NCI-H524 (cell line): ENCODE measurements at regions not wholly inside any gene's neighbourhood (a gene's known extent, or its start where the extent isn't known, plus 50 kb on each side); places are given as distances from the start of the nearest gene placed in this dataset.
"Not testable (repeated sequence)": the region's sequence is repeated elsewhere in the genome, so short reads cannot be mapped to it uniquely, and the experiment has no call there.

Source experiments
- DNase-seq, 2 experiments: peaks; one replicate each; lab custom pipeline; 2025; lab: John Stamatoyannopoulos, UW

DNA sequence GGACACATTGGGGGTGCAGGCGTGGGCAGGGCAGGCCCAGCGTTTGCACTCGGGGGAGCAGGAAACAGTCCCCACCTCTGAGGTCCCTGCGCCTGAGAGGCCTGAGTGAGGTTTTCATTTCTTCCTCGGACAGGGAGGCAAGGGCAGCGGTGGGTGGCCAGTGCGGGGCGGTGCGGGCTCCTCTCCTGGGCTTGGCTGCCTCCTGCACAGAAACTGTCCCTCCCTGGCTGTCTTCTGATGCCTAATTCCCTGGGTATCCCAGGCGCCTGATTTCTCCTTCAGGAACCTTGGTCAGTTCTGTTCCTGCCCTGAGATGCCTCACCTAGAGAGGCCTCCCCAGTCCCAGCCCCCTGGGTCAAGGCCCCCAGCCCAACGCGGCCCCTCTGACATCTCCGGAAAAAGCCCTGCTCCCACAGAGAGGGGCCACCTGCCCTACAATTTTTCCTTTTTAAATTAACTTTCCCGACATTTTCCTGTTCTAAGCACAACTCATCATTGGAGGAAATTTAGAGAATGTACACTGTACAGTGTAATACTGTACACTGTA lies 260.3 kb downstream of the ADGRD1 start:
- no peak for DNase-seq

DNA sequence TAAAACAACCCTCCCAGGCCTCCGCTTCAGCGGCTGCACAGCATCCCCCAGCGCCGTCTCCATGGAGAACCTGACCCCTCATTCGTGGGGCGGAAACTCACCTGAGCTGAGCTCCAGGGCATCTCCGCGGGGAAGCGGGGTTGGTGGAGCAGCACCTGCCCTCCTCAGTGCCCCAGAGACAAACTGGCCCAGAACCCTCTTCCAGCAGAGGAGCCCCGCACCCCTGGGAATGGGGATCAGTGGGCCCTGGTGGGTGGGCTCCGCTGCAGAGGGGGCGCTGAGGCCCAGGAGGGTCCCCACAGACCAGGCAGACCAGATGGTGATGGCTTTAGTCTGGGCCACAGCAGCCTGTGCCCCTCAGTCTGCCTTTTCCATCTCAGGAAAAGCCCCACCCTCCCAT lies 261.2 kb downstream of the ADGRD1 start:
- not testable (repeated sequence) for DNase-seq

DNA sequence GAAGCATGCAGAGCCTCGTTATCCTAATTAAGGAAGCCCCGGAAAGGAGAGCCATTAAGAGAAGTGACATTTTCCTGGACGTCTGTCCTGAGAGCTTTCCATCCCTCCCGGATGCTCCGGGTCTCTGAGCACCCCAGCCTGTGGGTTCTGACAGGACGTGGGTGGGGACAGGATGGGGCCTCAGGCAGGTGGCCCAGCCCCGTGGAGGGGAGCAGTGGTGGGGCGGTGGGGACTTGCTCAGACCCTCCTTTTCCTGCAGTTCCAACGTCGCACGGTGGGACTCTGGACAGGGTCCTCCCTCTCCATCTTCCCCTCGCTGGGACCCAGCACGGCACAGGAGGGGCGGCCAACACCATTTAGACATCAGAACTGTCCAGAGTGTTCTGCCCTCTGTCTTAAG lies 262.9 kb downstream of the ADGRD1 start:
- DNase-seq, result not testable (repeated sequence)

DNA sequence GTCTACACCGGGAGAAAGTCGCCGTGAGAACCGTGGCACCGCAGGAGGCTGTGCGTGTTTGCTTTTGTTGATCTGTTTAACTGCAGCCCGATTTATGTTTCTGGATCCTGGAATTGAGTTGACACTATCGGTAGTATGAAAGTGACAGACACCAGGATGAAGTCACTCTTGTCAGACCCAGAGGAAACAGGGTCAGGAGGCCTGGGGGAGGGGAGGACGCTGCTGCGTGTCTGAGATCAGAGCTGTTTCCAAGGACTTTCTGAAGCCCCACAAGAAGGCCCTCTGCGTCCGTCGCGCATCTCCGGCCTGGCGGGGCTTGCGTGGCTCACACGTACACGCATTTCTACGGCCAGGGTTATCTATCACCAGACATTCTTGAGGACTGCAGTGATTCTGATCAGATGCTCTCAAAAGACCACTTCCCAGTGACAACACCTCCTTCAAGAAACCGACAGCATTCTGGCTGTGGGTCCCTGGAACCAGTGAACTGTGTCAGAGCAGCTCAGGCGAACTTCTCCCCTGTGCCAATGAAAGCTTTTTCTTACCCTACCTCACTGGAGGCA lies 263.4 kb downstream of the ADGRD1 start:
- DNase-seq, result no peak

DNA sequence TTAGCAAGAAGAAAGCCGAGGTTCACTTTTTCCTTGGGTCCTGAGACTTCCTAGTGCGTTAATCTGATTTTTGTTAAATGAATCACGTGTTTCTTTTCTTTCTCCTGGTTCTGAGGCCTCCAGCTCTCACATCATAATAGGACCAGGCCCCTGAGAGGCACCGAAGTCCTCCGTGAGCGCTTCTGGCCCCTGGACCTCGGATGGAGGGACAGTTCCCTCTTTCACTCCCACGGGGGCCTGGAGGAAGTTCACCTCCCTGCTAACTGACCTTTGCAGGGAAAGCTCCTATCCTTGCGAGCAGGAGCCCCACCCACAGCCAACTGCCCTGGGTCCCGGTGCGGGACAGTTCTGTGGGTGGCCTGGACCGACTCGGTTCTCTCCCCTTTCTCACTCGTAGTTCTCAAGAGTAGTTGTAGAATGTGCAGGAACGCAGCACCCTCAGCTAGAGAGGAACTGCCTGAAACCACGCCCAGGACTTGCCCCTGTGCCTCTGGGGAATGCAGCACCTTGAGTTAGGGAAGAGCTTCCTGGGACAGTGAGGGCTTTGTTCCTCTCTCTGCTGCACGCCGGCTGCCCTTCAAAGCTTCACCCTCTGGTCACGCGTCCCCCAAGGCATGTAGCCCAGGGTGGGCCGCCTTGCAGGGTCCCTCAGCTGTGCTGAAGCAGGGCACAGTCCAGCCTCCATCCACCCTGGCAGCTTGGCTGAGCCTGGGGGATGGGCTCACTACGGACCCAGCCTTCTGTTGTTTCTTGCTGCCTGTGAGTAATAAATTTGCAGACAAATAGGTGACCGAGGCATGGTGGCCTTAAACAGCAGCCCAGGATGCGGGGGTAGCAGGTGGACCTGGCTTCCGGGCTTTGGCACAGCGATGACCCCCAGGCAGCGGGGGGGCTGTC lies 264.6 kb downstream of the ADGRD1 start:
- DNase-seq, result no peak

DNA sequence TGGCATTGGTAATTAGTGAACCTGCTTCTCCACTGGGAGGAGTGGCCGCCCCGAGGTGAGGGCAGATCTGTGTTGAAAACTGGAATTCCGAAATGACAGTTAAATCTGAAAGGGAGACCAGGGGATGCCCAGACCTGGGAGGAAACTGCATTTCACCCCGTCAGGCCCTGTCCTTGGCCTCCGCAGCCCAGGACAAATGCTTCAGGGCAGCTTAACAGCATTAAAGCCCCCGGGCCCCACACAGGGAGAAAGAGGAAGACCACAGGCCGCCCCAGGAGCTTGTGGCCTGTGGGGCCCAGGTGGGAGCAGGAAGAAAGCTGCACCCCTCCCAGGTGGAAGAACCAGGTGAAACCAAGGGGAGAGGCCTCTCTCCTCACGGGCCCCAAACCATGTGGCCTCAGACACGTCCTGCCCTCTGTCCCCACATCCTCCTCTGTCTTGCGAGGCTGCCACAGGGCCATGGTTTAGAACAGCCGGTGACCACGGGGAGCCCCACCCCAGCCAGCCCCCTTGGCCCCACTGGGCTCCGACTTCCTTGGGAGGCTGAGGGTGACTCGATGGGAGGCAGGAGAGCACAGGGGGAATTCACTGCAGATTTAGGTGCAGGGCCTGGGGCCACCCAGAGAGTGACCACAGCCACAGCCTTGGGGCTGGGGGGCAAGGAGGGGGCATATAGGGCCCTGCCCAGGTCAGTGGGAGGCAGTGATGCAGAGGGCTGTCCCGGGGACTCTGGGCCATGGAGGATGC lies 265.4 kb downstream of the ADGRD1 start:
- no peak for DNase-seq

DNA sequence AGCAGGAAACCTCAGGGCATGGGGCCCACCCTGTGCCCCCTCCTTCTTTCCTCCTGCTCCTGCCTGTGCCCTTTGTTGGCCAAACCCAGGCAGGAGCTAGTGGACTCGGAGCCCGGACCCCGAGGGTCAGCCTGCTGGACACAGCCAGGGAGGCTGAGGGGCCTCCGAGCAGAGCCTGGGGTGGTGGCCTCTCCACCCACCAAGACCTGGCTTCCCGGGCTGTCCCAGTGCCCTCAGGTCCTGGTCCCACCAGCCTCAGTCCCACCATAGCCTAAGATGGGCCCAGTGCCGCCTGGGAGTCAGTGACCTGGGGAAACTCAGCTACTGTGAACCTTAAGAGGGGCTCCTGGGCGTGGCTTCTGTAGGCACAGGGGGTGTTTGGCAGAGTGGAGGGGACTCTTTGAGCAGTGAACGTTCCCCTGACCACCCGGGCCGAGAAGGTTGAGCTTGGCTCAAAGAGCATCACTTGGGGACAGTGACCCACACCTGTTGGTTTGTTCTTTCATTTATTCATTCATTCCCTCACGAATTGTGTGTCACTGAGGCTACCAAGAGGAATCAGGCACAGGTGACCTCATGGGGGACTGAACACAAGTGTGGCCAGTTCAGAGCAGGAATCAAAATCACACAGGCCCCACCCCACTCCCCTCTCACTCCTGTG lies 266.1 kb downstream of the ADGRD1 start:
- no peak for DNase-seq

DNA sequence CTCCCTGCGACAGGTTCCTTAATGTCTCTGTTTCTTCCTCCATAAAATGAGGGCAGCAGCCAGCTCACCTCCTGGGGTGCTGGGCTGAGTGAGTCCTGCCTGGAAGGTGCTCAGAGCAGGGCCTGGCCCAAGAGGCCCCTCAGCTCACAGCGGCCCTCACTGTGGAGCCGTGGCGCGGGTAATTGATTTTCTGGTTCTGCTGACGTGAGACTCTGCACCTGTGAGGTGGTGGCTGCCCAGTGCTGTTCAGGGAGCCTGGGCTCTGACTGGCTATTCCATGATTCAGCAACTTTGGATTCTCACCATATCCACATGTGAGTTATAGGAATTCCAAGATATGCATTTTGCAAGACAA lies 266.6 kb downstream of the ADGRD1 start:
- DNase-seq, result no peak

DNA sequence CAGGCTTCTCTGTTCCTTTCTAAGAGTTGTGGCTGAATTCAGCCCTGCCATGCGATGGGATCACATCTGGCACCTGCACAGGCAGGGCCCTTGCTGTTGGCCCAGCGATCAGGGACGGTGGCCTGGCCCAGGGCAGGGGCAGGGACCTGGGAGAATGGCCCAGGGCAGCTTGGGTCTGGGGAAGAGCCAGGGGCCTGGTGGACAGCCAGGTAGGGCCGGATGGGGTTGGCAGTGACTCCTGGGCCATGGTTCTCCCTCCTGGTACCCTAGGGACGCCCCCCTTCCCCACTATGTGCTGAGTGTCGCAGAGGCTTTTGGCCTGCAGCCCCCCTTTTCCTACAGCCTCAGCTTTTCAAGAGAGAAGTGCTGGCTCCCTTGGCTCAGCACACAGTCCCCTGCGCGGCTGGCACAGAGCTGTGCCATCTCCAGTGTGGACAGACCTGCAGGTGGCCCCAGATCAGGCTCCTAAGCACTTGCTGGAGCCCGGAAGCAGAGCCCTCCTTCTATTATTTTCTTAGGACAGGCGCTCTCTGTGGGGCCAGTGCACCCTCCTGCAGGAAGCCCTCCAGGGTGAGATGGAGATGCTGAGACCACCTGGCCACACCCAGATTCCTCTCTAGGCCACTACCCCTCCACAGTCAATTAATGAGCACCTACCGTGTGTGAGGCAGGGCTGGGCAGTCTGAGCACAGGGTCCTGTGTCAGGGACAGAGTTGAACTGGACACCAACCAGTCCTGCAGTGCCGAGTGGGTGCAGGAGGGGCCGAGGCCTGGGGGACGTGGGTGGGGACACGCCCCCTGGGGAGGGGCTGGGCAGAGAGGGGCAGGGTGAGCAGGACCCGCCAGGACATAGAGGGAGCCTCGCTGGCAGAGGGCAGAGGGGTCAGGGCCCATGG lies 267.6 kb downstream of the ADGRD1 start:
- no peak for DNase-seq

DNA sequence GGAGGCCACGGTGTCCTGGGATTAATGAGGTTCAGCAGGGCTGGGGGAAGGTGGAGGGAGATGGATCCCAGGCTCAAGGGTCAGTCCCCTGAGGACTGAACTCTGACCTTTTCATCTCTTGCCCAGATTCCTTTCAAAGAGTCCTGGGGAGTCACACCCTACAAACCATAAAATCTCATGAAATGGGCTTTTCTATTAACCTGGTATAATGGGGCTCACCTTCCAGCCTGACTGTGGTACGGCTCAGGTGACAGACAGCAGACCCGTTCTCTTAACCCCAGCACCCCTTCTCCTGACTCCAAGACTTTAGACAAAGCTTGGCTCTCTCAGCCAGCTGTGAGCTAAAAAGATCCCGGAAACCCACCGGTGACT lies 268.2 kb downstream of the ADGRD1 start:
- no peak for DNase-seq

DNA sequence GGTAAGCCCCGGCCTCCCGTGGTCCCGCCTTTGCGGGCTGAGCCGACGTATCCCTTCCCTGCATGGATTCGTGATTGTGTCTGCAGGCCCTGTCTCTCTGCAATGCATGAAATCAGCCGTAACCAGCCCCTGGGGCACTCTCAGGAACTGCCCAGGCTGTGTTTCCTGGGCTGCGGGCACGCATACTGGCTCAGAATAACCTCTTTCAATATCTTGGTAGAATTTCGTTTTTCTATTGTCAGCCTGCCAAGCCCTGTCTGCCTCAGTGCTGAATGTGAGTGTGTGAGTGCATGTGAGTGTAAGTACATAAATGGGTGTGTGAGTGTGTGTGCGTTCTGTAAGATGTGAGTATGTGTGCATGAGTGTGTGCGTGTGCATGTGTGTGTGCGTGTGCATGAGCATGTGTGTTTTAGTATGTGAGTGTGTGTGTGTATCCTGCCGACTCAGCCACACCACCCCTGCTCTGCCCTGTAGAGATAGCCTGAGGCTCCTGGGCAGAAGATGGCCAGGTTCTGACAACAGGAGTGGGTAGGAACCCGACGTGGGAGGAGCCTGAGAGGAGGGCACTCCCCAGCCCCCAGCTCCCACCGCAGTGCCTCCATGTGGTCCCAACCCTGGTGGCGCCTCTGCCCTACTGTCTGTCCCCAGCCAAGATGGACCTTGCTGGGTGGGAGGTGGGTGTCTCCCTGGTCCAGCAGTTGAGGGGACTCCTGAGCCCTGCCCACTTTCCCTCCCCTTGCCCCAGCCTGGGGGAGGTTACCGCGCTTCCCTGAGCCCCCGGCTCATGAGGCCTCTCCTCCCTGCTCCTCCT lies 268.8 kb downstream of the ADGRD1 start:
- DNase-seq, result no peak

DNA sequence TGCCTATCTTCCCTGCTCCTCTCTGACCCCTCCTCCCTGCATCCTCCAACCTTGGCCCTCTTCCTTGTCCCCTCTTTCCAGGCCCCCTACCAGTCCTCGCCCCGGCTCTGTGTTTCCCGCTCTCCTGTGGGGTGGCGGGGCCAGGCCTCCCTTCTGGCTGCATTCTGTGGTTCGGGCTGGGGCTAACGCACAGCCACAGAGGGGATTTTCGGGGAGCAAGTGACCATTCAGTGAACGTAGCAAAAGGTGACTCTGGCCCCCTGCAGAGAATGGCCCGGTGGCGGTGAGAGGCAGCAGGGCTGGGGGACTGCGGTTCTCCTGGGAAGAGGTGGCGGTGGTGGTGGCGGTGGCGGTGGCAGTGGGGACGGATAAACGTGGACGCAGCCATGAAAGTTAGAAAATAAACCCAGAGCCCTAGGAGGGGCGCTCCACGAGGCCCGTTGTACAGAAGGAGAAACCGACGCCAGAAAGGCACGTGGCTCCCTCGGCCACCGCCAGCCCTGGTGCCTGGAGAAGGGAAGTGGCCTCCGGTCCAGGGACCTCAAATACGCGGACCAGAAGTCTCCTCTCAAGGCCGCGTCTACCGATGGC lies 269.6 kb downstream of the ADGRD1 start:
- no peak for DNase-seq

DNA sequence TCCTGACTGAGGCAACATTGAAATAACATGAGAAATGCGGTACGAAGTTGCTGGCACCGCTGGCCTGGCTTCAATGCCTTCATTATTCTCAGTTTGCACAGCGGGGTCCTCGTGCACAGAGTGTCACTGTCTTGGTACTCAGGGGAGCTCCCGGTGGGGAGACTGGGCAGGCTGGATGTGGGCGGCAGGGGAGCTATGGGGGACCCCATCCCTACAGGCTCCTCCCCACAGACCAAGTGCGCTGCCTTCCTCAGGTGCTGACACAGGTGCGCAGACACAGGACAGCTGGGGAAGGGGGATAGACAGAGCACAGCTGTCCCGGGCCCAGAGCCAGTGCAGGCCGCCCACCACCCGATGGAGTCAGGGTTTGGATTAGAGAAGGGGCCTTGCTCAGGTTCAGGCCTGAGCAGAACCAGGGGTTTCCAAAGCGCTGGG lies 270.1 kb downstream of the ADGRD1 start:
- DNase-seq, result no peak

DNA sequence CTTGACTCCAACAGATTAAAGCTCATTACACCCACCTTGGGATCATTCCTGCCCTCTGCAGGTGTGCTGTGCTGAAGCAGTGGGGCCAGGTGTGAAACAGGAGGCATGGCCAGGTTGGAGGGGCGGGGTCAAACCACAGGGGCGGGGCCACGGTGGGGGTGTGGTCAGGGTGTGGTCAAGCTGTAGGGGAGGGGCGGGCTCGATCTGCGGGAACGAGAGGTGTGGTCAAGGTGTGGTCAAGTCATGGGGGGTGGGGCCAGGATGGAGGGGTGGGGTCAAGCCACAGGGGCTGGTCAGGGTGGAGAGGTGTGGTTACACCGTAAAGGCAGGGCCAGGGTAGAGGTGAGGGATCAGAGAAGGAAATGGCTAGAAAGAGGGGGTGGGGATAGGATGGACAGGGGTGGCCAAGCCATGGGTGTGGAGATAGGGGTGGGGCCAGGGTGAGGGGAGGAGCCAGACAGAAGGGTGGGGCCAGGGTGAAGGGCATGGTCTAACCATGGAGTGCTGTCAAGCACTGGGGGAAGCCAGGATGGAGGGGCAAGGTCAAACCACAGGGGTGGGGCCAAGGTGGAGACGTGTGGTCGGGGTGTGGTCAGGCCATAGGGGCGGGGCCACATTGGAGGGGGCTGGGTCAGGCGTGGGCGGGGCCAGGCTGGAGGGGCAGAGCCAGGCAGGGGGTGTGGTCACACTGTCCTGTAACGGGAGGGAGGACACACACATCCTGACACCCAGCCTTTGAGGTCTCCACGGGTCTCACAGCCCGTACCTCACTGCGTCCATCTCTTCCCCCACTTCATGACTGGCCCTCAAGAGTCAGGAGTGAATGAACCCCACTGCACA lies 270.7 kb downstream of the ADGRD1 start:
- DNase-seq, result not testable (repeated sequence)

DNA sequence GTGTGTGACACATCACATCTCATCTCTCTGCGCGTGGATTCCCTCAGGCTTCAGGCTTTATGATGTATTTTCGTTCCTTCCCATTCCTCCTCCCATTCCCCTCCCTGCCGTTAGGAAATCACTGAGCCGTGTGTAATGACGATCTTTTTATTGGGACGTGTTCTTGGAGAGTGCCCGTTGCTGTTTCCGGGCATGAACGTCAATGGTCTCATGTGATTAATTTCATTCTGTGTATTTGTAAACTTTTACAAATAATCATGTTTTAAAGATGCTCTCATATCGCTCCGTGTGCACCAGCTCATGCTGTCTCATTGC lies 271.3 kb downstream of the ADGRD1 start:
- DNase-seq, result not testable (repeated sequence)

DNA sequence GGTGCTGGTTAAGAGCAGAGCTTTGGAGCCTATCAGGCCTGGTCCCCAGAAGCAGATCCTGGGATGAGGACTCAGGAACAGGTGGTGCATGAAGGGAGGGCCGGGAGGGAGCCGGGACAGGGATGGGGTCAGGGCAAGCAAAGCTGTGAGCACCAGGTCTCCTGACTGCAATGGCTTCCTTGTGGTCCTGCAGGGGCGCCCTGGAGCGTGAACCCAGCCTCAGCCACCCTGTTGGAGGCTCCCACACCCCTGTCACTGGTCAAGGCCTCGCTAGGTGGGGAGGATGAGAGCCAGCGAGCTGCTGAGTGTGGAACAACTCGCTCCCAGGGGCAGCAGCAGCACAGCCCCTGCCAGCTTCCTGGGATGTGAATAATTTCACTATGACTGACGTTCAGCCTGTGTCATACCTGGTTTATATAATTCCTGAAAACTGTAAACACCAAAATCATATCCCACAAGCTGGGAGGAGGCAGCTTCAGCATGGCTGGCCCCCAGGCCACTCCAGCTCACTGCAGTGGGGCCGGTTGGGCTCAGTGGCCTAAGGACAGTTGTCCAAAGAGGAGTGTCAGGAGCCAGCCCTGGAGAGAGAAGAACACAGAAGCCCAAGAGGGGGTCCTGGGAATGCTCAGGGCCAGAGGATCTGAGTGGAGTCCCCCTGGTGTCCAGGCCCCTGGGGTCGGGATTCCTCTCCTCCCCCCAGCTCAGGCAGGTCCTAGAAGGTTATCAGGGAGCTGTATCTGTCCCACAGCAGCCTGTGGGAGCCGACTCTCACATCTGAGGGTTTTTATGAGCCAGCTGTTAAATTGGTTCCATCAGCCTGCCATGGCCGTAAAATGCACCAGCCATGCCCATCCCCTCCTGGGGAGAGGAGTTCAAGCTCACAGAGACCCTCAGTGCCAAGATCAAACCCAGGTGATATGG lies 272.9 kb downstream of the ADGRD1 start:
- peak in 1 of 2 experiments; percentile 2 for DNase-seq

DNA sequence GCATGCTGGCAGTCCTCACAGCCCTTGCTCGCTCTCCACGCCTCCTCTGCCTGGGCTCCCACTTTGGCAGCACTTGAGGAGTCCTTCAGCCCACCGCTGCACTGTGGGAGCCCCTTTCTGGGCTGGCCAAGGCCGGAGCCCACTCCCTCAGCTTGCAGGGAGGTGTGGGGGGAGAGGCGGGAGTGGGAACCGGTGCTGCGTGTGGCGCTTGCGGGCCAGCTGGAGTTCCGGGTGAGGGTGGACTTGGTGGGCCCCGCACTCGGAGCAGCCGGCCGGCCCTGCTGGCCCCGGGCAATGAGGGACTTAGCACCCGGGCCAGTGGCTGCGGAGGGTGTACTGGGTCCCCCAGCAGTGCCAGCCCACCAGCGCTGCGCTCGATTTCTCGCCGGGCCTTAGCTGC lies 273.9 kb downstream of the ADGRD1 start:
- not testable (repeated sequence) for DNase-seq

DNA sequence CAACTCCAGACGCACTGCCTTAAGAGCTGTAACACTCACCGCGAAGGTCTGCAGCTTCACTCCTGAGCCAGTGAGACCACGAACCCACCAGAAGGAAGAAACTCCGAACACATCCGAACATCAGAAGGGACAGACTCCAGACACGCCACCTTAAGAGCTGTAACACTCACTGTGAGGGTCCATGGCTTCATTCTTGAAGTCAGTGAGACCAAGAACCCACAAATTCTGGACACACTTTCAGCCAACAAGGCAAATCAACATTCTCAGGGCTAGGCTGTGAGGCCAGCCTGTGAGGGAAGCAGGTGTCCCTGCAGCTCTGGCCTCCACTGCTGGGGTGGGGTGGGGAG lies 275.3 kb downstream of the ADGRD1 start:
- not testable (repeated sequence) for DNase-seq
